ENCODE measurements at regions not wholly inside any gene's neighbourhood (a gene's known extent, or its start where the extent isn't known, plus 50 kb on each side); places are given as distances from the start of the nearest gene placed in this dataset.
"Not testable (repeated sequence)": the region's sequence is repeated elsewhere in the genome, so short reads cannot be mapped to it uniquely, and the experiment has no call there.

DNA sequence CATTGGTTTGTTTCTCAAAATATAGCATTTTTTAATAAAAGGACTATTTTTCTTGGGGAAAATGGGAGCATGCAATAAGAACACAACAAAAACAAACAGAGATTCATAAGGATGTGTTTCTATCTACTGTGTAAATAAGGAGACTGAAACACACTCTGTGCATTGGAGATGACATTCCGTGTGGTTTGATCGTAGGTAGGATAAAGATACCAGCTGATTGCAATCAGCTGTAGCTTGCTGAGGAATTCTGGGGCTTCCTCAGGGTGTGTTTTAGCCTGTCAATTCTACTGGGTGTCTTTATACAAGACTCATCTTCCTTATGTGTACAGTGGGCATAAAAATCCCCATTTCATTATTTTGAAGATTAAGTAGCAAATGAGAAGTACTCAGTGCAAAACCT is 591.6 kb downstream of the DSC3 start:
- no peak overlapping the region for H3K4me3 ChIP-seq
- no peak overlapping the region for H3K4me2 ChIP-seq
- H3K36me3 ChIP-seq, result no peaks in the 10 kb centered on the region
- H4K20me1 ChIP-seq, result no peaks in the 10 kb centered on the region; a peak in 1 of 22 replicates
- H3K4me1 ChIP-seq, result peaks cover 0 to 23% (median 0%) of the 10 kb centered on the region in 10 experiments; a peak in 5 of 20 replicates
- no peak for TF ChIP-seq Cebpa-rat (IDR thresholded peaks at IDR 0.05)
- no peak overlapping the region for H3K27ac ChIP-seq
- H3K27me3 ChIP-seq, result no peaks in the 10 kb centered on the region
- H3K9ac ChIP-seq, result no peak overlapping the region
- H3K9me3 ChIP-seq (replicated peaks in 1 of 11), result no peaks in the 10 kb centered on the region

DNA sequence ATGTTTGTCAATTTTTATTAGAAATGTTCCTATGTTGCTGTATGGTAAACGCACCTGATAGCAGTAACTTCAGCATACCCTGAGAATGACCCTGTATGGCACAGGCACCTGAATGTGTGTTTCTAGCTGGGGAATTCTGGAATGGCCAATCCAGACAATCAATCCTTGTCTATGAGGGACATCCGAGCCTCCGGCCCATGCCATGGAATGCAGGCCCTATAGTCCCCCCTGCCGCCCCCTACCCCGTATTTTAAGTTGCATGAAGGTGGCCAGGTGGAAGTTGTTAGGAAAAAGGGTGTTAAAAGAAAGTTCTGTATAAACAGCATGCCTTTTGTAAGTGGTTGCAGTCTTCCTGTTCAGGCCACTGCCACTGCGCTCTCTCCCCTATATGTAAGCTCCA is 595.9 kb downstream of the DSC3 start:
- Histone ChIP-seq H3K36me3 (no peaks in the 10 kb centered on the region), H3K27me3 (no peaks in the 10 kb centered on the region), H3K27ac (no peak overlapping the region), H4K20me1 (no peaks in the 10 kb centered on the region; a peak in 1 of 22 replicates), H3K4me1 (peaks cover 0 to 23% (median 0%) of the 10 kb centered on the region in 10 experiments; a peak in 5 of 20 replicates), H3K9ac (no peak overlapping the region), H3K9me3 (replicated peaks in 1 of 11) (no peaks in the 10 kb centered on the region), H3K4me2 (peak overlapping the region in 3 of 11 experiments; percentile 21 to 64 (median 54); a peak in 5 of 22 replicates), H3K4me3 (no peak overlapping the region)
- no peak for TF ChIP-seq Cebpa-rat (IDR thresholded peaks at IDR 0.05)

DNA sequence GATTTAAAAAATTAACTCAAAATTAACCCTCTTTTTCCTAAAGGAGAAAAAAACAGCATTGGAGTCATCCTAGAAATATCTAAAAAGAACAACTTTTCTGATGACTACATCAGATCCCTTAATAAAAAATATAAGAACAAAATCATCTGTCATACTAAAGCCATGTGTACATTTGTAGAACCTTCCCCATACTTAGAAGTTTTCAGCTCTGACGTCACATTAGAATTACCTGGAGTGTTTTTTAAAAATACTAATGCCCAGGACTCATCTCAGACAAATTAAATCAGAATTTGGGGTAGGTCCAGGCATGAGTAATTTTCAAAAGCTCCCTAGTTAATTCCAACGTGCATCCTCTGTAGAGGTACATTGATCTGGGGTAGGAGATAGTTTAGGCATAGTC is 598.0 kb downstream of the DSC3 start:
- Histone ChIP-seq H3K27me3 (no peaks in the 10 kb centered on the region), H3K4me1 (peaks cover 0 to 23% (median 0%) of the 10 kb centered on the region in 10 experiments; a peak in 5 of 20 replicates), H3K4me2 (no peak overlapping the region), H4K20me1 (no peaks in the 10 kb centered on the region; a peak in 1 of 22 replicates), H3K9me3 (replicated peaks in 1 of 11) (no peaks in the 10 kb centered on the region), H3K27ac (no peak overlapping the region), H3K9ac (no peak overlapping the region), H3K36me3 (no peaks in the 10 kb centered on the region), H3K4me3 (no peak overlapping the region)
- TF ChIP-seq Cebpa-rat (IDR thresholded peaks at IDR 0.05), result no peak

DNA sequence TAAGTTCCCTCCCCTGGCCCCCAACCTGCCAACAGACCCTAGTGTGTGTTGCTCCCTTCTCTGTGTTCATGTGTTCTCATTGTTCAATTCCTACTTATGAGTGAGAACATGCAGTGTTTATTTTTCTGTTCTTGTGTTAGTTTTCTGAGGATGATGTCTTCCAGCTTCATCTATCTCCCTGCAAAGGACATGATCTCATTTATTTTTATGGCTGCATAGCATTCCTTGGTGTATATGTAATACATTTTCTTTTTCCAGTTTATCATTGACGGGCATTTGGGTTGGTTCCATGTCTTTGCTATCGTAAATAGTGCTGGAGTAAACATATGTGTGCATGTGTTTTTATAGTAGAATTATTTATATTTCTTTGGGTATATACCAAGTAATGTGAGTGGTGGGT is 602.2 kb downstream of the DSC3 start:
- H4K20me1 ChIP-seq, result no peaks in the 10 kb centered on the region; a peak in 1 of 22 replicates
- no peak overlapping the region for H3K4me2 ChIP-seq
- no peak for TF ChIP-seq Cebpa-rat (IDR thresholded peaks at IDR 0.05)
- no peaks in the 10 kb centered on the region for H3K27me3 ChIP-seq
- H3K4me3 ChIP-seq, result no peak overlapping the region
- H3K36me3 ChIP-seq, result no peaks in the 10 kb centered on the region
- no peaks in the 10 kb centered on the region for H3K4me1 ChIP-seq
- H3K9me3 ChIP-seq (replicated peaks in 1 of 11), result no peaks in the 10 kb centered on the region
- no peak overlapping the region for H3K27ac ChIP-seq
- no peak overlapping the region for H3K9ac ChIP-seq

DNA sequence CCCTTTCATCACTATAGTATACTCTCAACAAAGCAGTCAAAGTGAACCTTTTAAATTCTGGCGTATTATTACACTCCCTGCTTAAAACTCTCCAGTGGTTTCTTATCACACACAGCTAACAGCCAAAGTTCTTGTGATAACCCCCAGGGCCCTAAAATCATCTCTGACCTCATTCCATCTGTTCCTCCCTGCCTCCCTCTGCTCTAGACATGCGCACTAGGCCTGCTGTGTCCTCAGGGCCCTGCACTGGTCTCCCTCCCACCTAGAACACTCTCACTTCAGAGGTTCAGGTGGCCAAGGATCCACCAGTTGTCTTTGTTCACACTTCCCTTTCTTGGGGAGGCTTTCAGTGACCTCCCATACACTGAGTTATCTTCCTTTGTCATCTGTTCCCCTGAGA is 603.4 kb downstream of the DSC3 start:
- Histone ChIP-seq H3K4me3 (no peak overlapping the region), H4K20me1 (no peaks in the 10 kb centered on the region; a peak in 1 of 22 replicates), H3K4me2 (no peak overlapping the region), H3K36me3 (no peaks in the 10 kb centered on the region), H3K9ac (no peak overlapping the region), H3K27ac (no peak overlapping the region), H3K27me3 (no peaks in the 10 kb centered on the region), H3K9me3 (replicated peaks in 1 of 11) (no peaks in the 10 kb centered on the region), H3K4me1 (no peaks in the 10 kb centered on the region)
- no peak for TF ChIP-seq Cebpa-rat (IDR thresholded peaks at IDR 0.05)

DNA sequence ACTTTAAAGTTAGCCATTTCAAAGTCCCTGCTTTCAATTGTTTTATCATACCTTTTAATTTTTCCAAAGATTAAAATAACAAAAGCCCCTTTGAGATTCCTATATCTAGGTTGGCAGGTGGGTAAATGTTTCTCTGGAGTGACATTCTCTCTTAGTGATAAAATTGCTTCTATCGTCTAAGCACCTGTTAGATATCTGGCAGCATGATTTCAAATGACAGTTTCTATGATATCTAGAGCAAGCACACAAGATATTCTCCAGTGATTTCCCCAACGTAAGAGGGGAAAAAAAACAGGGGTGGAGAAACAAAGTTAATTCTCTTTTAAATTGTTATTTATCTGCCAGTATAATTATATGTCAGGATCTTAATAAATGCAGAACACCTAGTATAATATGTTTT is 610.2 kb downstream of the DSC3 start:
- H3K36me3 ChIP-seq, result no peaks in the 10 kb centered on the region
- no peak overlapping the region for H3K4me3 ChIP-seq
- no peak for TF ChIP-seq Cebpa-rat (IDR thresholded peaks at IDR 0.05)
- no peaks in the 10 kb centered on the region for H3K9me3 ChIP-seq (replicated peaks in 1 of 11)
- H3K27me3 ChIP-seq, result no peaks in the 10 kb centered on the region
- no peak overlapping the region for H3K9ac ChIP-seq
- H3K27ac ChIP-seq, result no peak overlapping the region
- no peaks in the 10 kb centered on the region; a peak in 1 of 22 replicates for H4K20me1 ChIP-seq
- H3K4me2 ChIP-seq, result no peak overlapping the region
- H3K4me1 ChIP-seq, result no peaks in the 10 kb centered on the region

DNA sequence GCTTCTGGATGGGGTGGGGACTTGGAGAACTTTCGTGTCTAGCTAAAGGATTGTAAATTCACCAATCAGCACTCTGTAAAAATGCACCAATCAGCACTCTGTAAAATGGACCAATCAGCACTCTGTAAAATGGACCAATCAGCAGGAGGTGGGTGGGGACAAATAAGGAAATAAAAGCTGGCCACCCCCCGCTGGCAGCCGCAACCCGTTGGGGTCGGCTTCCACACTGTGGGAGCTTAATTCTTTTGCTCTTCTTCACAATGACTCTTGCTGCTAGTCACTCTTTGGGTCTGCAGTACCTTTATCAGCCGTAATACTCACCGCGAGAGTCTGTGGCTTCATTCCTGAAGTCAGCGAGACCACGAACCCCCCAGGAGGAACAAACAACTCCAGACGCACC is 623.1 kb downstream of the DSC3 start:
- not testable (repeated sequence) for H3K4me2 ChIP-seq, H3K27me3 ChIP-seq, H3K4me3 ChIP-seq, H3K9ac ChIP-seq, H3K36me3 ChIP-seq, H3K27ac ChIP-seq, H4K20me1 ChIP-seq
- Histone ChIP-seq H3K4me1 (peaks cover 0 to 12% (median 0%) of the 10 kb centered on the region in 10 experiments; a peak in 1 of 20 replicates), H3K9me3 (replicated peaks in 1 of 11) (peaks cover 3 to 13% (median 8%) of the 10 kb centered on the region in 11 experiments; a peak in 14 of 22 replicates)

DNA sequence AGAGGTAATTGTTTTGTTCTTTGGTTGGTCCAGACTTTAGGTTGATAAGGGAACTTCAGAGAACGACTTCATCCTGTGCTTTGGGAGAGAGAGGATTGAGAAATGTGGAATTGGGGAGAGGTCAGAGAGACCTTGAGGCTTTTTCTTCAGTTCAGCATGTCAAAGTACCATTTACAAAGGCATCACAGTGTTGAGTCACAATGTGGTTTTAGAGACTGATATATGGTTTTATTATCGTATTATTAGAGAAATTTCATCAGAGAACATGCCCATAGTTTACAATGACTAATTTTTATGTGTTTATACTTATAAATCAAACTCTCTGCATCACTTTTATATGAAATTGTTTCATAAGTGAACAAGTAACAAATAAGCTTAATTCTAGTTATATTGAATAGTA is 626.6 kb downstream of the DSC3 start:
- no peak overlapping the region for H3K4me2 ChIP-seq
- no peaks in the 10 kb centered on the region for H3K27me3 ChIP-seq
- no peak for TF ChIP-seq Cebpa-rat (IDR thresholded peaks at IDR 0.05)
- no peaks in the 10 kb centered on the region for H4K20me1 ChIP-seq
- H3K9me3 ChIP-seq (replicated peaks in 1 of 11), result peaks cover 3 to 13% (median 8%) of the 10 kb centered on the region in 11 experiments; a peak in 14 of 22 replicates
- H3K36me3 ChIP-seq, result no peaks in the 10 kb centered on the region
- H3K4me1 ChIP-seq, result no peaks in the 10 kb centered on the region
- no peak overlapping the region for H3K27ac ChIP-seq
- H3K4me3 ChIP-seq, result no peak overlapping the region
- H3K9ac ChIP-seq, result no peak overlapping the region

DNA sequence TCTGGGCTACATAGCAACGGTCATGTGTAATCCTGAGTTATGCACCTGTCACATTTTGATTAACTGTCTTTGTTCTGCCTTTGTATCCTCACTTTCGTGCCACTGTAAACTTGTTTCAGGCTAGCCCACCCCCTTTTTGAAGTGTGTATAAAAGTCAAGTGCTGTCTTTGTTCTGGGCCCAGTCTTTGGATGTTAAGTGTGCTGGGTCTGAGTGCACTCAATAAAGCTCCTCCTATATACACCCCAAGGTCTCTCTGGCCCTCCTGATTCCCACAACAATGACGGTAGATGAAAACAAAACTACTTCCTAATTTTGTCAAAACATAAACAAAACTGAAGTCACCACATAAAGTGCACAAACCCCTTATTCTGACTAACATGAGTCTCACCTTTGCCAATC is 633.4 kb downstream of the DSC3 start:
- H3K4me2 ChIP-seq, result no peak overlapping the region
- no peaks in the 10 kb centered on the region for H3K27me3 ChIP-seq
- peaks cover 7 to 22% (median 12%) of the 10 kb centered on the region in 11 experiments; a peak in 20 of 22 replicates for H3K9me3 ChIP-seq (replicated peaks in 1 of 11)
- H4K20me1 ChIP-seq, result no peaks in the 10 kb centered on the region
- no peak overlapping the region for H3K9ac ChIP-seq
- H3K4me3 ChIP-seq, result no peak overlapping the region
- no peak overlapping the region for H3K27ac ChIP-seq
- no peaks in the 10 kb centered on the region for H3K36me3 ChIP-seq
- TF ChIP-seq Cebpa-rat (IDR thresholded peaks at IDR 0.05), result no peak
- H3K4me1 ChIP-seq, result peaks cover 0 to 12% (median 0%) of the 10 kb centered on the region in 10 experiments; a peak in 6 of 20 replicates

DNA sequence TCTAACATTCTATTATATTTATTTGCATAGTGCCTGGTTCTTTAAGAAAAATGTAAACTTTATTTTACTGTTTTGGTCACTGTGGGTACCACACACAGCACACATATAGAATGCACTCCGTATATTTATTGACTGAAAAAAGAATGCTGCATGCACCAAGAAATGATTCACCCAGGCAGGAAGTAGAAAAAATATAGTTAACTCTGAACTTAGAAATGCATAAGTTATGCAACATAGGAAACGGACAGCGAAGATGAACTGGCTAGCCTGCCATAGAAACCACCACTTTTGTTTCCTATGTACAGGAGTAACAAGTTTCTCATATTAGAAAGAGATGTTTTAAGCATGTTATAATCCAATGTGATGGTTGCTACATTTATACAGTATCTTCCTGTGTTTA is 635.8 kb downstream of the DSC3 start:
- H3K27me3 ChIP-seq, result no peaks in the 10 kb centered on the region
- no peak overlapping the region for H3K9ac ChIP-seq
- no peak overlapping the region for H3K27ac ChIP-seq
- H3K4me1 ChIP-seq, result peaks cover 0 to 12% (median 0%) of the 10 kb centered on the region in 10 experiments; a peak in 6 of 20 replicates
- H3K36me3 ChIP-seq, result no peaks in the 10 kb centered on the region
- no peak overlapping the region for H3K4me3 ChIP-seq
- no peak for TF ChIP-seq Cebpa-rat (IDR thresholded peaks at IDR 0.05)
- peak overlapping the region in 3 of 11 experiments; percentile 20 to 56 (median 36); a peak in 5 of 22 replicates for H3K4me2 ChIP-seq
- H3K9me3 ChIP-seq (replicated peaks in 1 of 11), result peaks cover 7 to 22% (median 12%) of the 10 kb centered on the region in 11 experiments; a peak in 20 of 22 replicates
- no peaks in the 10 kb centered on the region for H4K20me1 ChIP-seq

Measured in BLaER1 treated with 17β-estradiol and CSF1 and Interleukin-3, amounts not matched to agents 10 nM and 100 nM (cell line).